Smooth muscle cell (in vitro differentiated cells): ENCODE measurements at regions not wholly inside any gene's neighbourhood (a gene's known extent, or its start where the extent isn't known, plus 50 kb on each side); places are given as distances from the start of the nearest gene placed in this dataset.

ENCODE experiments used
- DNase-seq: peaks from one replicate; lab custom pipeline; 2025; ENCODE audit not compliant: unreplicated experiment; lab: John Stamatoyannopoulos, UW
- H2AFZ ChIP-seq: fragments of 200-600 bp; sonication (generic); 2 replicates; pipeline ENCODE4 v1.6.0; 2016; ENCODE audit warnings: antibody characterized with exemption, low read depth, mild to moderate bottlenecking
- H3F3A ChIP-seq: fragments of 200-600 bp; sonication (generic); 2 replicates; pipeline ENCODE4 v1.6.0; 2017; ENCODE audit warnings: antibody characterized with exemption, low read depth
- H3K27ac ChIP-seq: fragments of 200-600 bp; sonication (generic); 2 replicates; pipeline ENCODE4 v1.5.1; 2016; ENCODE audit warnings: low read depth, mild to moderate bottlenecking
- H3K27me3 ChIP-seq: fragments of 200-600 bp; sonication (generic); 2 replicates; pipeline ENCODE4 v1.6.1; 2016; ENCODE audit warnings: low read depth, mild to moderate bottlenecking
- H3K36me3 ChIP-seq: fragments of 200-600 bp; sonication (generic); 2 replicates; pipeline ENCODE4 v1.5.1; 2016; ENCODE audit warnings: low read depth
- H3K4me1 ChIP-seq: fragments of 200-600 bp; sonication (generic); 2 replicates; pipeline ENCODE4 v1.5.1; 2016; ENCODE audit warnings: low read depth
- H3K4me2 ChIP-seq: fragments of 200-600 bp; sonication (generic); 2 replicates; pipeline ENCODE4 v1.6.0; 2016; ENCODE audit warnings: mild to moderate bottlenecking
- H3K4me3 ChIP-seq: fragments of 200-600 bp; sonication (generic); 2 replicates; pipeline ENCODE4 v1.5.1; 2016; ENCODE audit warnings: mild to moderate bottlenecking
- H3K79me2 ChIP-seq: fragments of 200-600 bp; sonication (generic); 2 replicates; pipeline ENCODE4 v1.6.0; 2016; ENCODE audit warnings: low read depth, mild to moderate bottlenecking
- H3K9ac ChIP-seq: fragments of 200-600 bp; sonication (generic); 2 replicates; pipeline ENCODE4 v1.6.0; 2016; ENCODE audit warnings: low read depth
- H3K9me3 ChIP-seq: fragments of 200-600 bp; sonication (generic); replicated peaks from 2 replicates; pipeline ENCODE4 v1.5.1; 2016; ENCODE audit warnings: low read depth
- H4K20me1 ChIP-seq: fragments of 200-600 bp; sonication (generic); 2 replicates; pipeline ENCODE4 v1.6.0; 2016; ENCODE audit warnings: low read depth
- CTCF ChIP-seq: fragments of 200-600 bp; sonication (generic); IDR thresholded peaks from 2 replicates; pipeline ENCODE4 v1.5.1; 2017; ENCODE audit warnings: borderline replicate concordance, mild to moderate bottlenecking, antibody characterized with exemption; ENCODE audit not compliant: insufficient read depth, poor library complexity, severe bottlenecking
- WGBS: methylation state at CpG from one replicate; pipeline ENCODE4 v1.1.7; 2016; ENCODE audit warnings: low lambda C conversion rate; 5-methylcytosine and 5-hydroxymethylcytosine counted together

GRCh38 chr5:50562694-50563093 is 103.7 kb upstream of the PARP8 start:
- no peak for TF ChIP-seq CTCF
- H3K27me3 ChIP-seq: no peaks in the 10 kb centered on the region
- no peaks in the 10 kb centered on the region for H3F3A ChIP-seq
- DNase-seq: no peak
- no peaks in the 10 kb centered on the region for H3K79me2 ChIP-seq
- H3K9ac ChIP-seq: no peak overlapping the region
- WGBS: 74% methylated on average over 2 of the region's 2 CpGs
- no peaks in the 10 kb centered on the region for H3K4me1 ChIP-seq
- H3K4me3 ChIP-seq: no peak overlapping the region
- no peaks in the 10 kb centered on the region for H3K9me3 ChIP-seq
- H2AFZ ChIP-seq: no peak overlapping the region
- H4K20me1 ChIP-seq: no peaks in the 10 kb centered on the region
- no peaks in the 10 kb centered on the region for H3K36me3 ChIP-seq
- no peak overlapping the region for H3K27ac ChIP-seq
- no peak overlapping the region for H3K4me2 ChIP-seq

DNA sequence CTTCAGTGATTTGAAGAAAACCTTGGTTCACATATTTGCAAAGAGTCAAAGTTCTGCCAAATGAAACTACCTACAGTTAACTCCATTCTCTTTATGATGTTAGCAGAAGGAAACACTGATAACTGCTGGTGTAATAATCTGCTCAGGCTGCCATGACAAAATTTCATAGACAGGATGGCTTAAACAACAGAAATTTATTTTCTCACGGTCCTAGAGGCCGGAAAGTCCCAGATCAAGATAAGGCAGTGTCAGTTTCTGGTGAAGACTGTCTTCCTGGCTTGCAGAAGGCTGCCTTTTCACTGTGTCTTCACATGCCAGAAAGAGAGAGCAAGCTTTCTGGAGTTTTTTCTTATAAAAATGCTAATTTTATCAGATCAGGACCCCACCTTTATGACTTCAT is 102.4 kb upstream of the PARP8 start:
- Histone ChIP-seq H3K9me3 (no peaks in the 10 kb centered on the region), H3K4me2 (no peak overlapping the region), H3K4me1 (no peaks in the 10 kb centered on the region), H3K36me3 (no peaks in the 10 kb centered on the region), H3K4me3 (no peak overlapping the region), H3K27ac (no peak overlapping the region), H3K9ac (no peak overlapping the region), H3F3A (no peaks in the 10 kb centered on the region), H3K27me3 (no peaks in the 10 kb centered on the region), H2AFZ (peak overlapping the region; percentile 80), H4K20me1 (no peaks in the 10 kb centered on the region), H3K79me2 (no peaks in the 10 kb centered on the region)
- TF ChIP-seq CTCF: no peak
- no peak for DNase-seq
- 21% methylated on average over 2 of the region's 2 CpGs for WGBS

DNA sequence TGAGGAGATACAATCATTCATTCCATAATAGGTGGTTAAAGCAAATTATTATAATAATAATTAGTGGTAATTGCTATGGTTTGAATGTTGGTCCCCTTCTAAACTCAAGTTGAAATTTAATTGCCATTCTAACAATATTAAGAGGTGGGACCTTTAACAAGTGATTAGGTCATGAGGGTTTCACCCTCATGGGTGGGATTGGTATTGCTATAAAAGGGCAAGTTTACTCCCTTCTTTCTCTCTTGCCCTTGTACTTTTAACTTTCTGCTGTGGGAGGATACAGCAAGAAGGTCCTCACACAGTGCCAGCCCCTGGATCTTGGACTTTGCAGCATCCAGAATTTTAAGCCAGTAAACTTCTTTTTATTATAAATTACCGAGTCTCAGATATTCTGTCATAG is 101.9 kb upstream of the PARP8 start:
- H3K9me3 ChIP-seq: no peaks in the 10 kb centered on the region
- 95% methylated on average over 1 of the region's 1 CpG for WGBS
- H3K27me3 ChIP-seq: no peaks in the 10 kb centered on the region
- DNase-seq: no peak
- H3K9ac ChIP-seq: no peak overlapping the region
- no peaks in the 10 kb centered on the region for H4K20me1 ChIP-seq
- no peaks in the 10 kb centered on the region for H3K36me3 ChIP-seq
- H3K27ac ChIP-seq: no peak overlapping the region
- H3K4me1 ChIP-seq: no peaks in the 10 kb centered on the region
- no peaks in the 10 kb centered on the region for H3F3A ChIP-seq
- peak overlapping the region; percentile 80 for H2AFZ ChIP-seq
- no peaks in the 10 kb centered on the region for H3K79me2 ChIP-seq
- TF ChIP-seq CTCF: no peak
- no peak overlapping the region for H3K4me3 ChIP-seq
- H3K4me2 ChIP-seq: no peak overlapping the region

GRCh38 chr5:50574121-50574520 is 92.3 kb upstream of the PARP8 start:
- no peak overlapping the region for H3K27ac ChIP-seq
- no peak for TF ChIP-seq CTCF
- no peak overlapping the region for H3K4me2 ChIP-seq
- no peaks in the 10 kb centered on the region for H3F3A ChIP-seq
- H3K4me3 ChIP-seq: no peak overlapping the region
- H3K9me3 ChIP-seq: no peaks in the 10 kb centered on the region
- H3K4me1 ChIP-seq: no peaks in the 10 kb centered on the region
- no peak overlapping the region for H2AFZ ChIP-seq
- H3K27me3 ChIP-seq: no peaks in the 10 kb centered on the region
- H3K36me3 ChIP-seq: no peaks in the 10 kb centered on the region
- no peaks in the 10 kb centered on the region for H4K20me1 ChIP-seq
- 61% methylated on average over 3 of the region's 3 CpGs for WGBS
- no peak overlapping the region for H3K9ac ChIP-seq
- DNase-seq: no peak
- no peaks in the 10 kb centered on the region for H3K79me2 ChIP-seq
